Occipital lobe (tissue), 1 donor: ENCODE measurements at regions not wholly inside any gene's neighbourhood (a gene's known extent, or its start where the extent isn't known, plus 50 kb on each side); places are given as distances from the start of the nearest gene placed in this dataset.

Experiments
- DNase-seq: peaks from one replicate; lab custom pipeline; 2025; lab: John Stamatoyannopoulos, UW

DNA sequence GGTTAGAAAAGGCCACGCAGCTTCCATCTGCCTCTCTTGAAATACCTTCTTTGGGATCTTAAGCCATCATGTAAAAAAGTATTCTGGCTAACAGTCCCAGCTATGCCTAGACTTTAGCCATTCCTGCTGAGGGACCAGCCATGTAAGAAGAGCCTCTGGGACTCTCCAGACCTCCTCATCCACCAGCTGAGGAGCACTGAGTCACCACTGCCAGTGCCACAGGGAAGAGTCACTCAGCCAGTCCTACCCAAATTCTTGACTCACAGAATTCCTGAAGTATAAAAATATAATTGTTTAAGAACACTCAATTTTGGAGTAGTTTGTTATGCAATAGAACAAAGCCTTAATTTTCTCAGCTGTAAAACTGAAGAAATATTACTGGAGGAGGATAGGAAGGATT, 436.7 kb downstream of the ZEB2 start:
- no peak for DNase-seq

- DNase-seq = no peak
These were observed 437.1 kb downstream of the ZEB2 start for GRCh38 chr2:144082777-144083176.

DNA sequence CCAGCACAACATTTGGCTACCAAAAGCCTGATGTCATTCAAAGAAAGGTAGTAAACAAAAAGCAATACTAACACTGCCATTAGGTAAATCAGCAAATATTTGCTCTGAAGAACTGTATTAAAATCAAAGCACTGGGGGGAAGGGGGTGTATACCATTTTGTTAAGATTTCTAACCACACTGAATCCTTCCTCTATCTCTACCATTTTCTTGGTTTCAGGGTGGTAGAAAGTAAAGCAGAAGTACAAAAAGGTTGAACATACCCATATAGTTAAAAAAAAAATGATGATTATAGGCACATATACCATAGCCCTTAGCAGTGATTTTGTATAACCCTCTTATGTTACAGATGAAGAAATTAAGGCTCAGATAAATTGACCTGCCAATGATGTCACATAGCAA, 437.6 kb downstream of the ZEB2 start:
- DNase-seq = no peak

- DNase-seq = no peak
These were observed 438.6 kb downstream of the ZEB2 start for GRCh38 chr2:144081272-144081671.

DNA sequence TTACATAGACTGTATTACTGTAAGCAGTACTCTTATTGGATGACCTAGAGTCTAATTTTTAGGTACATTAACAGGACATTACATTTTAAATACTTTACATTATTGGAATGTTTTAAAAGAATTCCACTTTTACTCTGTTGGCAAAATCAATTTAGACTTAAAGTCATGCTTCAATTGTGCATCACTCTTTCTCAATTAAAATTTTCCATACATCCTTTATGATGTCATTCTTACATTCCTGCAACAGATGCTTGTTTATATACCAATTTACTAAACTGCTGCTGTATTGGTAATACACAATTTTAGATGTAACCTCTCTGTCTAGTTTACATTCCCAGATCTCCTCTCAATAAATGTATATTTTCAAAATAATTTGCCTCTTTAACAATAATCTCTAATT, 440.1 kb downstream of the ZEB2 start:
- DNase-seq = no peak

GRCh38 chr2:144078802-144079724, 440.9 kb downstream of the ZEB2 start:
- no peak for DNase-seq

DNA sequence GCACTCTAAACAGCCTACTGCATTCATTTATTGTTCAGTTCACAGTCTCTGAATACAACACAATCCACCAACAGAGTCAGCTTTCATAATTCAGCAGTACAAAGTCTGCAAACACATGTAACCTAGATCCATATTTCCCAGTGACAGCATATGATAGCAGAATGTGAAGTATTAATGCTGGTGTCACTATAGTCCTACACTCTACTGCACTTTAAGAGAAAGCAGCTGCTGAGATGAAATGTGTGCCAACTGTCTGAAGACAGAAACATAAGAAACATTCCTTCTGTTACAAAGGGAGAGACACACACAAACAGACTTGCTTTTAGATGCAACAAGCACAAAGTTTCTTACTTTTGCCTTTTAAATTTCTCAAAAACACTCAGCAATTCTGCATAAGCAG, 441.8 kb downstream of the ZEB2 start:
- no peak for DNase-seq

- DNase-seq = no peak
These were observed 445.5 kb downstream of the ZEB2 start for GRCh38 chr2:144074450-144074849.

GRCh38 chr2:144071461-144071860, 448.5 kb downstream of the ZEB2 start:
- no peak for DNase-seq

GRCh38 chr2:144067506-144067905, 452.4 kb downstream of the ZEB2 start:
- DNase-seq = no peak

DNA sequence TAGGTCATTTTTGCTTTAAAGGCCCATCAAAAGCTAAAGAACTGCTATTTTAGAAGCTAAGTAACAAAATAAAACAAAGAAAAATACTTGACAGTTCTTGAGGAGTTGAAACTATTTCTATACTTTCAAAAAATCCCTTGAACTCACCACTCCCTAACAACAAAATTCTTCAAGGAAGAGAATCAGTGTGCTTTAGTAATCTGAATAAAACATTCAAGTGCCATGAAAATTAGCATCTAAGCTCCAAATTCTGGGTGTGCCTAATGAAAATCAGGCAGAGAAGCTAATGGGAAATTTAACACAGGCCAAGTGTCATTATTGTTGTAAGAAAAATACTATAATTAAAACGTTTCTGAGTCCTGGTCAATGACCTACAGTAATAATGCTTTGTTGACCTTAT, 456.3 kb downstream of the ZEB2 start:
- no peak for DNase-seq

DNA sequence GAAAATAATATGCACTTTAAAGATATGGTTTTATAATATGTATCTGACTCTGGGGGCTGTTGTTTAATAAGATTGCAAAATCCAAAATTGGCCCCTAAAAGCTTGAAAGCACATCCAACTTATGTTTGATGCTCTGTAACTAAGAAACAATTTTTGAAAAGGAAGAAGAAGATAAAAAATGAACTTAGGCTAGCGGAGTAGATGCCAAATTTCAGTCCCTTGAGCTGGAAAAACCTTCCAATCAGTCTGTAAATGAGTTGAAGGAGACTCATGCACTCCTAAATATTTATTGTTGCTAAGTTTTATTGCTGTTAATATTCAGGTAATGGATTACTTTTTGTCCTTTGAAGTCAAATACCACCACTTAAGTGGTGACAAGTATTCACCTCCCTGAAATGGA, 465.0 kb downstream of the ZEB2 start:
- no peak for DNase-seq

- no peak for DNase-seq
These were observed 467.8 kb downstream of the ZEB2 start for GRCh38 chr2:144052083-144052482.

- DNase-seq = no peak
These were observed 470.8 kb downstream of the ZEB2 start for GRCh38 chr2:144049137-144049536.

GRCh38 chr2:144048631-144049060, 471.3 kb downstream of the ZEB2 start:
- no peak for DNase-seq

- DNase-seq = no peak
These were observed 477.2 kb downstream of the ZEB2 start for GRCh38 chr2:144042751-144043150.

DNA sequence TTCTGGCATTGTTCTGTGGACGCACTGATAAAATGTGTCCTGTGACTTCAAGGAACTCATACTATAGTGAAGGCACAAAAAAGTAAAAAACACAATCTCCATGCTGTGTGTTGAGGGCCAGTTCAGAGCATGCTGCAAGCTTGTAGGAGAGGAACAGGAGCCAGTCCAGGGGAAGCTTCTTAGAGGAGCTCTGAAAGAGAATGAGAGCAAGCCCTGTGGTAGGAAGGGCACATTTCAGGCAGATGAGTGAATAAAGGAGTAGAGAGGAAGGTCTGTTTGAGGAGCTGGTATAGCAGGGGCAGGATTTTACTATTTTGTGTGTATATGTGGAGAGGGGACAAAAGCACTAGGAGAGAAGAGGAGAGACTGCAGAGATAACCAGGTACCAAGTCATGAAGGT, 478.3 kb downstream of the ZEB2 start:
- no peak for DNase-seq

DNA sequence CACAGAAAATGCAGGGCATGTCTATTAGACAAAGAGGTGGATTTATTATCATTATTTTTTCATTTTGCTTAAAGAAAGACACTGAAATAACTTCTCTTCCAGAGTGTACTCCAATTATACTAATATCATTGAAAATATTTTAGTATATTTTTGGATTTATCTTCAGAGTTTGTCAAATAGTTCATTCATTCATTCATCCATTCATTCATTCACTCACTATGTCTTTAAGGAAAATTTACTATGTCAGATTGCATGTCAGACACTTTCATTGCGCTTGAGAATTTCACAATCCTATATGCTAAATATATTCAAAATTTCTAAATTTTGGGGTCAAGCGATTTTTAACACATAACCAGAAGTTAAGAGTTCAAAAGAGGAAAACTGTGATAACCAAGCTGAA, 479.1 kb downstream of the ZEB2 start:
- DNase-seq = no peak

- no peak for DNase-seq
These were observed 487.4 kb downstream of the ZEB2 start for GRCh38 chr2:144032566-144032965.

DNA sequence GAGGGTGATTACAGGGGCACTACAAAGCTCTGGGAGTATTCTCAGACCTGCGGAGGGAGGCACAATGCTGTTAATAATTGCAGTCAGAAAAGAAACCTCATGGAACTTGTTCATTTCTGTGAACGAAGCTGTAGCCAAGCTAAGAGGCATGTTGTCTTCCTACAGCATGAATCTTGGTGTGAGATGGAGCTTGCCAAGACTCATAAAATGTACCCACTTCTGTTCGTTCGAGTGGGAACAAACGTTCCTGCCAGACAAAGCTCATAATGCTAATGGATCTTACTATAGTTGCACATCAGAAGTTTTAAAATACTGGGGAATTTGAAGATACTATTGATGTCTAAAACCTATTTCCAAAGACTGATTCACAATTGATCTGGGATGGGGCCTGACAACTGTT, 489.1 kb downstream of the ZEB2 start:
- peak; percentile 5 for DNase-seq

DNA sequence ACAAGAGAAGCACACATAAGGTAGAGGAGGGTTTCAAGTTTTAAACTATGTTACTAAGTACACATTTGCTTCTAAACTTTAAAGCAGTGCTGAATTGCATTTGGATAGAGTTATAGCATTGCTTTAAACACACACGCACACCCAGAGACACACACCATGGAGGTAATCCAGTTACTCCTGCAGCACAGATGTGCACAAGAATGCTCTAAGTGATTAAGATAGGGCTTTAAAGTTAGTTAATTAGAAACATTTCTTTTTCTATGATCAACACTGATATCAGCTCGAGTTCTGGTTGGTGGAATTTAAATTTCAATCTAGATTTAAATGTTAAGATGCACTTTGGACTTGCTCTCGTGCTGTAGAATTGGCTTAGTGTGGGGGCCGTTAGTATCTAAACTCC, 492.3 kb downstream of the ZEB2 start:
- DNase-seq = no peak

GRCh38 chr2:144026753-144027152, 493.2 kb downstream of the ZEB2 start:
- DNase-seq = no peak

- DNase-seq = no peak
These were observed 499.9 kb downstream of the ZEB2 start for GRCh38 chr2:144020047-144020446.
